Lung (tissue), 11 donors: ENCODE measurements at regions not wholly inside any gene's neighbourhood (a gene's known extent, or its start where the extent isn't known, plus 50 kb on each side); places are given as distances from the start of the nearest gene placed in this dataset.

Source experiments
- ATAC-seq: fragments of 200-7000 bp; cut with Tn5 transposase; one replicate; pipeline ENCODE4 v1.9.1; 2020; ENCODE audit warnings: moderate number of reproducible peaks; ENCODE audit not compliant: insufficient read depth, low FRiP score
- DNase-seq, 3 donors: peaks; one replicate each; pipeline ENCODE4 v3.0.0-alpha.2; 2013 to 2017
- H3K27ac ChIP-seq, 2 donors: one replicate each; pipeline ENCODE4 v1.5.1; 2013; ENCODE audit warnings: mild to moderate bottlenecking in 2 of 2, moderate library complexity in 2 of 2, control low read depth in 1 of 2, inconsistent platforms in 1 of 2, low read depth in 1 of 2, low read length in 1 of 2
- H3K27me3 ChIP-seq, 3 donors: one replicate each; pipeline ENCODE4 v1.5.1; 2013; ENCODE audit warnings: low read length in 2 of 3; ENCODE audit not compliant: control insufficient read depth in 3 of 3, insufficient read depth in 3 of 3
- H3K36me3 ChIP-seq, 4 donors: one replicate each; pipeline ENCODE4 v1.5.1; 2013; ENCODE audit warnings: low read length in 4 of 4, mild to moderate bottlenecking in 1 of 4, moderate library complexity in 1 of 4; ENCODE audit not compliant: control insufficient read depth in 4 of 4, insufficient read depth in 4 of 4
- H3K4me1 ChIP-seq, 5 donors: one replicate each; pipeline ENCODE4 v1.5.1; 2013; ENCODE audit warnings: low read length in 5 of 5, mild to moderate bottlenecking in 2 of 5, moderate library complexity in 1 of 5; ENCODE audit not compliant: control insufficient read depth in 5 of 5, insufficient read depth in 5 of 5
- H3K4me3 ChIP-seq: one replicate; pipeline ENCODE4 v1.5.1; 2013; ENCODE audit warnings: mild to moderate bottlenecking, control low read depth, moderate library complexity
- H3K9ac ChIP-seq, 2 donors: one replicate each; pipeline ENCODE4 v1.5.1; 2013; ENCODE audit warnings: low read length in 2 of 2, control low read depth in 1 of 2; ENCODE audit not compliant: insufficient read depth in 1 of 2
- H3K9me3 ChIP-seq, 4 donors: one replicate each; pipeline ENCODE4 v1.5.1; 2013; ENCODE audit warnings: low read length in 3 of 4, mild to moderate bottlenecking in 1 of 4, moderate library complexity in 1 of 4; ENCODE audit not compliant: control insufficient read depth in 4 of 4, insufficient read depth in 3 of 4
- CTCF ChIP-seq: IDR thresholded peaks from 2 replicates; pipeline ENCODE4 v1.5.1; 2012; ENCODE audit warnings: mild to moderate bottlenecking; ENCODE audit errors: control extremely low read depth, extremely low read depth
- WGBS, 2 donors: extraction: QIAGEN DNeasy Blood & Tissue Kit; methylation state at CpG; one replicate each; pipeline ENCODE4 v1.1.7; 2013; 5-methylcytosine and 5-hydroxymethylcytosine counted together
- donor health status: control.
- donor health status: control.
- donor health status: Bipolar disorder and iron deficiency.
- donor health status: healthy.
- donor health status: DM: yes; HTN: yes; CAD: no.

GRCh38 chr3:5841599-5841998, 654.1 kb downstream of the EDEM1 start:
- H3K27me3 ChIP-seq, result no peaks in the 10 kb centered on the region
- no peak overlapping the region for H3K4me3 ChIP-seq
- H3K9me3 ChIP-seq, result no peaks in the 10 kb centered on the region
- DNase-seq (no peak), ATAC-seq (no peak)
- 60 to 80% methylated on average over 2 of the region's 2 CpGs for WGBS, 2 donors
- H3K36me3 ChIP-seq, result no peaks in the 10 kb centered on the region
- TF ChIP-seq CTCF, result no peak
- H3K4me1 ChIP-seq, result no peaks in the 10 kb centered on the region
- no peak overlapping the region for H3K27ac ChIP-seq
- H3K9ac ChIP-seq, result no peak overlapping the region

- Histone ChIP-seq H3K27me3 (no peaks in the 10 kb centered on the region), H3K36me3 (no peaks in the 10 kb centered on the region), H3K27ac (no peak overlapping the region), H3K9ac (no peak overlapping the region), H3K4me3 (no peak overlapping the region), H3K4me1 (no peaks in the 10 kb centered on the region), H3K9me3 (no peaks in the 10 kb centered on the region)
- no peak for ATAC-seq
- DNase-seq, result peak in 1 of 3 donors; percentile 6
- WGBS, 2 donors, result 73 to 82% methylated on average over 1 of the region's 1 CpG
- no peak for TF ChIP-seq CTCF
Observed at GRCh38 chr3:5846261-5846660, 658.8 kb downstream of the EDEM1 start.

DNA sequence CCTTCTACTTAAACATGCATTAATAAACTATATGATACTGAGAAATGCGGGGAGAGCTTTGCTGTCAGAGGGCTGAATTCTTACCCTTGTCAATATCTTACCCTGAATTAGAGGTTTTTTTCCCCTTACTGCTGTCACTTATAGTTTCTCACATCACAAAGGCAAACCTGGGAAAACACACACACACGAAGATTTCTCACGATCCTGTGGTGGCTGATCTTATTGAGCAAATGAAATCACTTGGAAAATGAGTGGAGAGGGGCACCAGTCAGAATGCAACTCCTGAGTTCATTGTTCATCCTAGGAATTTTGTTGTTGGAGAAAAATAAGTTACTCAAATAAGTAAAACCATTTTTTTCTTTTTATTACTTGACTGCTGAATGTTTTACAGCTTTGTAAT, 673.6 kb downstream of the EDEM1 start:
- Histone ChIP-seq H3K4me3 (no peak overlapping the region), H3K9me3 (no peaks in the 10 kb centered on the region), H3K9ac (no peak overlapping the region), H3K36me3 (no peaks in the 10 kb centered on the region), H3K27me3 (no peaks in the 10 kb centered on the region), H3K4me1 (no peaks in the 10 kb centered on the region), H3K27ac (no peak overlapping the region)
- ATAC-seq, result no peak
- no peak for TF ChIP-seq CTCF
- DNase-seq, result no peak
- 51 to 56% methylated on average over 3 of the region's 3 CpGs for WGBS, 2 donors

DNA sequence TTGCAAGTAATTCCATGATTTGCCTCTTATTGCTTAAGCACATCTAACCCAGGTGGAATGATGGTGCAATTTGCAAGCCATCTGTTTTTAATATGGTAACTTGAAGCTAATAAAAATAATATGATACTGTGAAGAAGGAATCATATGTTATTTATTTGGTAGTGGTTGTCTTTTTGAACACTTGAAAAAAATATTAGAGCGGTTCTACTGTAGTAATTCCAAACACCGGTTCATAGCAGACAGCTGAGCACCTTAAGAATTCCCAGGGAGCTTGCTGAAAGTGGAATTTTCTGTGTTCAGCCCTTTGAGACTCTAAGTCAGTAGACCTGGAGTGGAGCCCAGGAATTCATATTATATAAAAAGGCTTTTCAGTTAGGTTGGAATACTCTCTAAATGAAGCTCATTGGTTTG, 687.4 kb downstream of the EDEM1 start:
- H3K4me1 ChIP-seq, result no peaks in the 10 kb centered on the region
- ATAC-seq, result no peak
- DNase-seq, result peak in 1 of 3 donors; percentile 12
- TF ChIP-seq CTCF, result no peak
- no peak overlapping the region for H3K9ac ChIP-seq
- 74 to 88% methylated on average over 2 of the region's 2 CpGs for WGBS, 2 donors
- peaks cover 0 to 8% (median 3%) of the 10 kb centered on the region in 4 donors for H3K9me3 ChIP-seq
- H3K4me3 ChIP-seq, result no peak overlapping the region
- no peaks in the 10 kb centered on the region for H3K27me3 ChIP-seq
- no peak overlapping the region for H3K27ac ChIP-seq
- no peaks in the 10 kb centered on the region for H3K36me3 ChIP-seq
